ENCODE measurements at regions not wholly inside any gene's neighbourhood (a gene's known extent, or its start where the extent isn't known, plus 50 kb on each side); places are given as distances from the start of the nearest gene placed in this dataset.

GRCh38 chr10:120313715-120314114 lies 143.3 kb upstream of the PLPP4 start:
- DNase-seq: no peak

DNA sequence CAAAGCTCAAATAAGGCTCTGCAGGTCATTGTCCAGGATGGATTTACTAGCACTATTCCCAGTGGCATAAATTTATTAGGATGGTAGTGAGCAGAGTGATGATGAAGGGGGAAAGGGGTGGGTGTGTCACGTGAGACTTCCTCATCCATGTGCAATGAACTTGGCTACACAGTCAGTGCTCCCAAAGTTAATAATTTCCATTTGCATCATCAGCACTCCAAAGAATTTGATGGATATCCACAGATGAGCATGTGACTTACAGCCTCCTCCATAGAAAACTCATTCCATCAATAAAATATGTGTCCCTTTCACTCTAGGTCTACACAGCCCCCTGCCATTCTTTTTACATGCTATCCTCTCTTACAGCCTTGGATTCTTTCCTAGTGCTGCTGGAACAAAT lies 142.6 kb upstream of the PLPP4 start:
- DNase-seq: no peak

DNA sequence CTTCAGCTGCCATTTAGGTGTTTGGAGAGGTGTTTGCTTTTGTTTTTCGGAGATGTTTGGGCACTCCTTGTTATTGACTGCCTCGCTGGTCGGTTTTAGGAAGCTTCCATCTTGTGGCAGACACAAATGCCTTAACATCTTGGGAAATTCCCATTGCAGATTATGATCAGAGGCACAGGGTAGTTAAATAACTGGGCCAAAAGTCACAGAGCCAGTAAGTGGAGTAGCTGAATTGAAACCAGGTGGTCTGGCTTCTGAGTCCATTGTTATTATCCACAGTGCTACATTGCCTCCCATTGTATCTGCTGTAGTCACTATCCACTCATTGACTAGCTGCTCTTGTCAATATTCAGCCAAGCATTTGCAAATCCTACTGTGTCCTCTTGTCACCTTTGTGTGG lies 138.2 kb upstream of the PLPP4 start:
- DNase-seq: no peak

DNA sequence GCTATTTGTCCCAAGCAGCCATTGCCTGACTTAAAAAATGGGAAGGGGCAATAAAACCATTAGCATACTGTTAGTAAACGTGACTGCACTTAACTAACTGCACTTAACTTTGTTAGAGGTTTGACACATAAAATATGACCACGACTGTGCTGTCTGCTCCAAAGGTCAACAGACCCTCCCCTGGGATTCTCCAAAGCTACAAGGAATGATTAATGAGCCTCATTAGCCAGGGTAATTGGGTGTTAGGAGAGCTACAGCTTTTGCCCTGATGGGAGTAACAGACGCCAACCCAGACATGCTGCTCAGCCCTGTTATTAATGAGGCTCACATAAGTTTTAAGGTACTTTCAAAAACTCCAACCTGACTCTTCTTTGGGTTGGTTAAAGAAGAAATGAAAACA lies 129.4 kb upstream of the PLPP4 start:
- DNase-seq: no peak

DNA sequence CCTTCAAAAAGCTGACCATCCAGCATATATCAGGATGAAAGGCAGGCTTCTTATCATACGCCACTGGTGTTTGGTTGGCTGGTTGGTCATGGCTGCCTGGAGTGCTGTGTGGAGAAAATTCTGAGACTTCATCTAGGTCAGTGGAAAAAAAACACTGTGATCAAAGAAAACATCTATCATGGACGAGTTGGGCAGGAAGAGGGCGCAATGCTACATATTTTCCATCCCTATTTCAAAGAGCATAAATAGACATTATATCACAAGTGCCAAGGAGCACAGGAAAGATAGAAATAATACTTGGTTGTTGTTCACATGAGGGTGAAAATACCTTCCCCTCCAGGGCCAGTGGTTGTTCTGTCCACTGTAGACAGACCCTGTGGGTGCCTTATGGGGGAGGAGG lies 128.4 kb upstream of the PLPP4 start:
- no peak for DNase-seq

- no peak for DNase-seq
Measured at GRCh38 chr10:120335553-120335952, 121.5 kb upstream of the PLPP4 start.

GRCh38 chr10:120336306-120336910 lies 120.6 kb upstream of the PLPP4 start:
- DNase-seq: no peak

DNA sequence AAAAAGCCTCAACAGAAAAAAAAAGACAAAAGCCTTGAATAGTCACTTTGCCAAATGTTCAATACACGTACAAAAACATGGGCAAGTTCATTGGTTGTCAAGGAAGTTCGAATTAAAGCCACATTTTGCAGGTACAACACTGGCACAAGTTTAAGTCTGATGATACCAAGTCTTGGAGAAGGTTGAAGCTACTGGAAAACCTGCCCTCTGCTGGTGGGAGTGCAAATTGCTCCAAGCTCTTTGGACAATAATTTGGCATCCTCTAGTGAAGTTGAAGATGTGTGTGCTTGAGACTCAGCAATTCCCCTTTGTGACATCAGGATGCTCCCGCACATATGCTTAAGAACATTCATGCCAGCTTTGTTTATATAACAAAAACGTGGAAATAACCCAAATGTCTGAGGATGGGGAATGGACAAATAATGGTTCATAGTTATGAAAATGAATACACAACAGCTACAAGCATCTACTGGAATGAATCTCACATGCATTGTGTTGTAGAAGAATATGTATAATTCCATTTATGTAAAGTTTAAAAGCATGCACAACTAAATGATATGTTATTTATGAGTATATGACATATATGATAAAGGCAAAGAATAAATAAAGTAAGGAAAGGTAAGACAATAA lies 120.0 kb upstream of the PLPP4 start:
- peak; percentile 6 for DNase-seq

DNA sequence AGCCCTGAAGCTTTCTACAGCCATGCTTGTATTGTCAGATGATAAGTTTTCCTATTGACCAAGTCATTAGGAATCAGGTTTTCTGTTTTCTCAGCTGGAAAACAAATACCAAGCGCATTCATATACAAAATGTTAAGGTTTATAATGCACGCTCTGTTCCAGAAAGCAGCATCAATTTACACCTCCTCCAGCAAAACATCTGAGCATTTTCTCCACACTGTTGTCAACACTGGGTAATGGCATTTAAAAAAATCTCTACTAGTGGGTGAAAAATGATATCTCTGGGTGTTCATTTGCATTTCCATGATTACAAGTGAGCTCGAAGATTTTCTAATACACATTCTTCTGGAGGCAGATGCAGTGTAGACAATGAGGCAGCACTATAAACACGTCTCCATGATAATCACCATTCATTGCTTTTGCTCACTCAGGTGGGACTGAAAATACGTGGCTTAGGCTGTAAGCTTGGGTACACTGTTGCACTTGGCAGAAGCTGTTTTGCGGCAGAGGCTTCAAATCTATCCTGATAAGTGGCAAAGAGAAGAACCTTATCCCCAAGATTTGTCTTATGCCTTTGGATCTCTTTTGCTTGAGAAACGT lies 114.8 kb upstream of the PLPP4 start:
- no peak for DNase-seq

DNA sequence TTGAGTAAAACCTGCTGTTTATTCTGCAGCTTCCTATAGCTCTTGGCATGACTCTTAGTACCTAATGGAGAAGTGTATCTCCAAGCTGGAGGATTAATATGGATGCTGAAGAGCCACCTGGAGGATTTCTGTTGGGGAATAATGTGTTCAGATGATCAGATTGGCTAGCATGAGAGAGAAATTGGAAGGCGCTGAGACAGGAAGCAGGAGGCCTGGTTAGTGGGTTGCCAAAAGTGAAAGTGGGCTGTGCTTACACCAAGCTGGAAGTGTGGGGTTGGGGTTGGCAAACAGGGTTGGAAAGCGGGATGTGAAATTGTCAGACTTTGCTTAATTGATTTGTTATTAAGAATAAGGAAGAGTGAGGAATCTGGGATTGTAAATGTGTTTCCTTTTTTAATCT lies 111.8 kb upstream of the PLPP4 start:
- DNase-seq: no peak

GRCh38 chr10:120347644-120348043 lies 109.4 kb upstream of the PLPP4 start:
- no peak for DNase-seq

- no peak for DNase-seq
Measured at GRCh38 chr10:120349069-120349468, 108.0 kb upstream of the PLPP4 start.

DNA sequence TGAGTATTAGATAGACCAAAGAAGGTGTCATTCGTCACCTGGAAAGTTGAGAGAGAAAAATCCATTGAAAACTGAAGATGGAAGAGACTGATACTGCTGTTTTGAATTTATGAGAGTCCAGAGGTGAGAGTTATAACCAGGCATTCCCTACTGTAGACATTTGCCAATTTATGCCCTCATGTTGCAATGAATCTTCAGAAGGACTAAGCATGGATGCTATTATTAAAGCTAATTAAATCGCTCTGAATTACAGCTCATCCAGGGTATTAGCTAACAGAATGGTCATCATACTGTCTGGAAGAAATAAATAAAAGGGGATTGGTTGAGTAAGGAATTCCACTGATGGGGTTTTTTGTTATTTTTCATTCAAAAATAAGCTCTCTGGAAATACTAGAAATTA lies 101.6 kb upstream of the PLPP4 start:
- no peak for DNase-seq

DNA sequence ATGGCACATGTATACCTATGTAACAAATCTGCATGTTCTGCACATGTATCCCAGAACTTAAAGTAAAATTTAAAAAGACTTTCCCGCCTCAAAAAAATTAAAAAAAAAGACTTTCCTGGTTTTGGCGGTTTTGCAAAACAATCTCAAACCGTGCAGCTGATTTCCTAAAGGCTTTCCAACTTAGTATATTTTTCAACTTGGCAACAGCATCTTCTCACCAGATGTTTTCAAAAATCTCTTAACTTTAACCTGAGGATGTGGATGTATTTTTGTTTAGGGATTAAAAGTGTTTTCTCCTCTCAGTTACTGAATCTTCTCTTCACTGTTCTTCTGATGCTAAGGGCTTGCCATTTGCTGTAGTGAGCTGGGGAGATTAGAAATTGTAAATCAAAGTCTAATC lies 96.5 kb upstream of the PLPP4 start:
- DNase-seq: no peak

- DNase-seq: peak; percentile 32
Measured at GRCh38 chr10:120365872-120366271, 91.2 kb upstream of the PLPP4 start.

GRCh38 chr10:120367341-120367740 lies 89.7 kb upstream of the PLPP4 start:
- DNase-seq: no peak

DNA sequence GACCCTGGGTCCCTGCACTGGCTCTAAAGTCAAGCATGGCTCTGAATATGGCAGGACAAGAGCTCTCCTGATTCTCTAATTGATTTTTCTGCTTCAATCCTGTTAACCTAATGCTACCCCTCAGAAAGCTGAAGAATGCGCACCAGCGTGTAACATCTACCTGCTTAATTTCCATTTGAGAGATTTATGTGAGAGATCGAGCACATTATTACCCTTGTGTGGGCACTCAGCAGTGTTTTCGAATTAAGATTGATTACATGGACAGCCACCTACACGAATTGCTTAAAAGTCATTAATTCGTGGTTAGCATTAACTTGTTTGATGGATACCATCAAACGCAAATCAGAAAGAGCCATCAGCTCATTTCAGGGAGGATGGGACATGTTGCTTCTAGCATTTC lies 88.7 kb upstream of the PLPP4 start:
- no peak for DNase-seq

- DNase-seq: no peak
Measured at GRCh38 chr10:120368927-120369326, 88.1 kb upstream of the PLPP4 start.

- no peak for DNase-seq
Measured at GRCh38 chr10:120369856-120370276, 87.2 kb upstream of the PLPP4 start.

GRCh38 chr10:120371856-120372255 lies 85.2 kb upstream of the PLPP4 start:
- no peak for DNase-seq

DNA sequence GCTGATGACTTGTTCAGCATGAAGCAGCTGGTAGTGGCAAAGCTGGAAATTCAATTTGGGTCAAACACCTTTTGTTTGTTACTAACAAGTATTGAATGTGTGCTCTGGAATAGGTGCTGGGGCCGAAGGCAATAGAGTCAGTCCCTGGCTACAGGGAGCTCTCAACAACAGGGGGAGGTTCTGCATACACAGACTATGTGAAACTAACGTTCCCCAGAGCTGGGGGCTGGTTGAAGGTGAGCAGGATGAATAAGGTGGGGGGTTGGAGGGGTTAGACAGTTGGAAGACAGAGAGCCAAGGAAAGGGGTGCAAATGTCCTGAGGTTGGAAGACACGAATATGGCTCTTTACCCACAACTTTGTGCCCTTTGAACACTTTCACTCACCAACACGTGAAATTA lies 84.1 kb upstream of the PLPP4 start:
- no peak for DNase-seq

DNA sequence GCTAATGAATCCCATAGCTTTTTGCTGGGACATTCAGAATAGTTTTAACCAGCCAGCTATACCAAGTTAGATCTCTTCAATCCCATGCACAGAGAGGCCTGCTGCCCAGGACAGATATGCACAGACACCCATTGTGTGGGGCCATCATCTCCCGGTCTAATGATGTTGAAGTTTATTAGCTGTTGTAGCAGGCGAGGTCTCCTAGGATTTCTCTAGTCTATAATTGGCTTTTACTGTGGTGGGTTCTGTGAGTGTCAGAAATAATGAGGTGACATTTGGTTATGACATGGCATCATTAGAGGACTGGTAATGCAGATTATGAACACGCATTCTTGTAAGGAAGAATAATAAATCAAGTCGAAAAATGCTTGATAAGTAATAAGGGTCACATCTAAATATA lies 81.4 kb upstream of the PLPP4 start:
- no peak for DNase-seq

- no peak for DNase-seq
Measured at GRCh38 chr10:120381931-120382330, 75.1 kb upstream of the PLPP4 start.

GRCh38 chr10:120382360-120382759 lies 74.7 kb upstream of the PLPP4 start:
- DNase-seq: no peak

DNA sequence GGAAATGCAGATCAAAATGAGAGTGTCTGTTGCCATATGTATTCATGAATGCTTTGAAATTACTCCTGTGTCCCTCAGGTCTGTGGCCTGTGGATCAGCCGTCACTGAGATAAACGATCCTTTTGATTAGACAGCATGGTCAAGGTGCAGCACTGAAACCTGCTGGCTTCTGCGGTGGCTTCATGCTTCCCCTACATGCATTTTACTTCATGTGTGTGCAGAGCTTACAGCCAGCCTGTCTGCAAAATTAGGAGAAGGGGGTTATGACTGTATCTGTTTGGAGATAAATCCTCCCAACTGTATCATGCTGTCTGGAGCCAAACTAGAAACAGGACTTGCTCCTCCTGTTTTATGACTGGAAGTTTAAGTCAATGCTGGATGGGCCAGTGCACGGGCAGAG lies 71.0 kb upstream of the PLPP4 start:
- DNase-seq: no peak
